Stimulated activated CD4-positive, alpha-beta T cell treated with anti-CD3 and anti-CD28 coated beads, TNF-alpha, amount 100 ng/mL, for 4 hours (primary cell): ENCODE measurements at regions not wholly inside any gene's neighbourhood (a gene's known extent, or its start where the extent isn't known, plus 50 kb on each side); places are given as distances from the start of the nearest gene placed in this dataset.
"Not testable (repeated sequence)": the region's sequence is repeated elsewhere in the genome, so short reads cannot be mapped to it uniquely, and the experiment has no call there.

Source experiments
- DNase-seq, 3 experiments: peaks; one replicate each; pipeline ENCODE4 v3.0.0-alpha.2; 2020; ENCODE audit warnings: low read depth in 3 of 3

DNA sequence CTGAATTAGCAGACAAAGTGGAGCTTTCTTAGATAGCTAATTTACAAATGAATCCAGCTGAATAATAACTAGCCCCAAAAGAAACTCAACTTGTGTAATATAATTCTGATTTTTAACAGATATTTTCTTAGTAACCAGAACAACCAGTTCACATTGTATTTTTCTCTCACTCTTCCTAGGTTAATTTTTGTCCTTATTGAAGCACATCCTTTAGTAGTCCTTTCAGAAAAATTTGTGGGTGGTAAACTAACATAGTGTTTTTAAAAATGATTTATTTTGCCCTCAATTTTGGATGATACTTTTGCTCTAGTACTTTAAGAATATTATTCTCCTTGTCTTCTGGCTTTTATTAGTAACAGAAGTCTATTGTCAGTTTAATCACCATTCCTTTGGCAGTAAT lies 190.6 kb upstream of the SLC39A10 start:
- DNase-seq = no peak

GRCh38 chr2:195461010-195461409 lies 196.0 kb upstream of the SLC39A10 start:
- DNase-seq = no peak

- DNase-seq = no peak
Observed at GRCh38 chr2:195458936-195459335, 198.1 kb upstream of the SLC39A10 start.

- no peak for DNase-seq
Observed at GRCh38 chr2:195457873-195458272, 199.2 kb upstream of the SLC39A10 start.

- DNase-seq = no peak
Observed at GRCh38 chr2:195456771-195457170, 200.3 kb upstream of the SLC39A10 start.

DNA sequence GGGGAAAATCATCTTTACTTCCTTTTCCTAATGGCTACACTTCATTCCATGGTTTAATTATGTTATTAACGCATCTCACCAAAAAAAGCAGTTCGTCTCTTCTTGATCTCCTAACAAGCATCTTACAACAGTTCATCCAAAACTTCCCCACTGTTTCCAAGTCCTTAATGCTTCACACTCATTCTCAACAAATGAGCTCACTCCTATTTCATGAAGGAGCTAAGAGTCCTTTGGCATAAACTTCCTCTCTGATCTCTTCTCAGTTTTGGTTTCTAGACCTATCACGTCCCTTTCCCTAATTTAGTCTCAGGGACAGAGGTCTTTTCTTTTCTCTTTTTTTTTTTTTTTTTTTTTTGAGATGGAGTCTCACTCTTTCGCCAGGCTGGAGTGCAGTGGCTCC lies 205.9 kb upstream of the SLC39A10 start:
- DNase-seq = no peak

DNA sequence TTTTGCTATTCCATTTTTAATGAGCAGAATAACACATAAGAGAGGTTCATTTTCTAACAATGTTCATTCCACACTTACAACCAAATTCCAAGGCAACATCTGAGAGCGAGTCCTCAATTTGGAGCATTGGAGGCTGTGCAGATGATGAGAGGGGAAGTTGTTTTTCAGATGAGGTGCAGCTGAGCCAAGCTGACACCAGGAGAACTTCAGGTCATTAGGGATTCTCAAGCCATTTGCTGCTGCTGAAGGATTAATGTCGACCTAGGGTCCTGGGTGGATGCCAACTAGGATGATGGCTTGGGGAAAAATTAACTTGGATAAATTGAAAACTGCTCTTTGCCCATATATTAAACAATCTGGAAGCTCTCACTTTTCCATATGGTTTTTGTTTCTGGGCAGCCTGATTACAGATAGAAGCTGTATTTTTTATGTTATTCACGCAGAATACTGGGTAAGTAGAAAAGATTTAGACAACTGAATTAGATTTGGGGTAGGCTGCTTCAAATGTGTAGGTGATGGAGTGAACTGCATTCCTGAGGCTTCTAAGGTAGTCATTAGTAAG lies 206.4 kb upstream of the SLC39A10 start:
- DNase-seq = no peak

DNA sequence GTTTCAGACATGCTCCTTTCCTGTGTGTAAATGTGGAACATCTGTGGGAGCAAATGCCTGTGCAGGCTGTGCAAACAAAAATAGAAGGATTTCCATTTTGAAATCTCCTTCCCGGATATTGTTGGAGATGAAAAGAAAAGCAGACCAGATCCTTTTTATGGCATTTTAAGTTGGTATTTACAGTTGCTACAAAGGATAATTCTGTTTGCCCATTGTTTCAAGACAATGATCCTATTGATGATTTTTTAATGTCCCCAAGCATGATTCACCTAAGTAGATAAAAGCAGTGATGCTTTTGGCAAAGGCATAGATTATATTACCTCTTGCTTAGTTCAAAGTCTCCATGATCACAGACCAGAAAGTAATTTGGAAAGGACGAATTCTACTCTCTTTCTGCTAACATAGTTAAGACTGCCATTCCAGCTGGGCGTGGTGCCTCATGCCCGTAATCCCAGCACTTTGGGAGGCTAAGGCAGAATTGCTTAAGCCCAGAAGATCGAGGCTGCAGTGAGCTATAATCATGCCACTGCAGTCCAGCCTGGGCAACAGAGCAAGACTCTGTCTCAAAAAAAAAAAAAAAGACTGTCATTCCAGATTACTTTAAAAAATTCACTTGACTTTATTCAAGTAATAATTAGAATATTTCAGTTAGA lies 209.6 kb upstream of the SLC39A10 start:
- no peak for DNase-seq

- no peak for DNase-seq
Observed at GRCh38 chr2:195445639-195446038, 211.4 kb upstream of the SLC39A10 start.

GRCh38 chr2:195443926-195444325 lies 213.1 kb upstream of the SLC39A10 start:
- DNase-seq = no peak

DNA sequence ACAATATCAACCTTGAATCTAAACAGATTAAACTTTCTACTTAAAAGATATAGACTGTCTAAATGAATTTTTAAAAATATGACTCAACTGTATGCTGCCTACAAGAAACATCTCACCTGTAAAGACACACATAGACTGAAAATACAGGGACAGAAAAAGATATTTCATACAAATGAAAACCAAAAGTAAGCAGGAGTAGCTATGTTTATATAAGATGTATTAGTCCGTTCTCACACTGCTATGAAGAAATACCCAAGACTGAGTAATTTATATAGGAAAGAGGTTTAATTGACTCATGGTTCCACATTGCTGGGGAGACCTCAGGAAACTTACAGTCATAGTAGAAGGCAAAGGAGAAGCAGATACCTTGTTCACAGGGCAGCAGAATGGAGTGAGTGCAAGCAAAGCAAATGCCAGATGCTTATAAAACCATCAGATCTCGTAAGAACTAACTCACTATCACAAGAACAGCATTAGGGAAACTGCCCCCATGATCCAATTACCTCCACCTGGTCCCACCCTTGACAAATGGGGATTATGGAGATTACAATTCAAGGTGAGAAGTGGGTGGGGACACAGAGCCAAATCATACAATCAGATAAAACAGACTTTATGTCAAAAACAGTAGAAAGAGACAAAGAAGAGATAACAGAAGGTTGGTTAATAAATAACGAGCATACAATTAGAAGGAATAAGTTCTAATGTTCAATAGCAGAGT lies 214.4 kb upstream of the SLC39A10 start:
- DNase-seq = no peak

DNA sequence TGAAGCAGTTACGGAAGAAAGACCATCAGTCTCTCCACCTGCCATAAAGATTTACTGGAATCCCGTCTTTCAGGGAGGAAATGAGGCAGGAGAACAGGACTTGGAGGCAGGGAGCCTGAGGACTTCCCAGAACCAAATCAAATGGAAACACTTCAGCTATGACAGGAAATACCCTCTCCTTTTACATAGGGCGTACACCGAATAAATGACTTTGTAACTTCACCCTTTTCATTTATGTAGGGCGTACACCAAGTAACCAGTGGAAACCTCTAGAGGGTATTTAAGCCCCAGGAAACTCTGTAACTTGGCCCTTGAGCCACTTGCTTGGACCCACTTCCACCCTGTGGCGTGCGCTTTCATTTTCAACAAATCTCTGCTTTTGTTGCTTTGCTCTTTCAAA lies 218.3 kb upstream of the SLC39A10 start:
- no peak for DNase-seq

DNA sequence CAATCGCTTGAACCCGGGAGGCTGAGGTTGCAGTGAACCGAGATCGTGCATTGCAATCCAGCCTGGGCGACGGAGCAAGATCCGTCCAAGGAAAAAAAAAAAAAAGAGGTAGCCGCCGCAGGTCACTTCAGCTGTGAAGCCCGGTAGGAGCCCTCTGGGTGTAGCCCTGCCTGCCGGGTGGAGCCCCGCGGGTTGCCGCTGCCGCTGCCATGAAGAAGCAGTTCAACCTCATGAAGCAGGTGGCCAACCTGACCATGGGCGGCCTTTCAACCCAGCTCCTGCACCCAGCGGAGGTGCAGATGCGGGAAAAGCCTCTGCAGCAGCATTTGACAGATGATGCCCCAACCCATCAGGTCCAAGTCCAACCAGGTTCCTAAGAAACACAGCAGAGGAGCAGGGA lies 219.5 kb upstream of the SLC39A10 start:
- DNase-seq = no peak

GRCh38 chr2:195434346-195434745 lies 222.7 kb upstream of the SLC39A10 start:
- no peak for DNase-seq

GRCh38 chr2:195433729-195434128 lies 223.3 kb upstream of the SLC39A10 start:
- DNase-seq = not testable (repeated sequence)

DNA sequence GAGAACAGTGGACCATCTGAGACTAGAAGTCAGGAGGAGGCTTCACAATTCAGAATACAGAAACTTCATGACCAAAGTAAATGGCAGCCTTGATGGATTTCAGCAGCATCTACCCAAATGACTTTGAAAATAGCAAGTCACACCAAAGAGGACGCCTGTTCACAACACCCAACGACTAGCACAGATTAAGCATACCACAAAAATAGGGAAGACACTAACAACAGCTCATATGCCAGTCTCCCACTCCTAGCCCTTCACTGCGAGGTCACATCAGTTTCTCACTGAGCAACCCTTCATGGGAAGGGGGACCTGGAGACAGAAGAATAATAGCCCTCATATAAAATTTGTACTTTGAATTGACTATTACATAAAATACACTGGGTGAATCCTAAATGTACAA lies 228.4 kb upstream of the SLC39A10 start:
- DNase-seq = no peak

DNA sequence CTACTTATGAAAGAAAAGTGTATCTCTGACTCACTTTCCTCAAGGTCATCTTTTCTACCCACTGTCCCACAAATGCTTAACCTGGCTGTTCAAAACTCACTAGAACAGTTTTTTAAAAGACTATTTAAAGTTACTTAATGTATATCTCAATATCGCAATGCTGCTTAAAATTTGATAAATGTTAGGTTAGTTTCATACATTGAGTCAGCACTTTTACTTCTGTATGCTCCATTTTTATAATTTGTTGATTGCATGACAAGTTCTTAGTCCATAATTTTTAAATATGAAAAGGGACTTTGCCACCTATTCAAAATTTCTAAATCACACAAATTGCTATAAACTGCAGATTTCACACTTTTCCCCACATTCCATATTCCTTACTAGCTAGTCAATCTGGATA lies 231.7 kb upstream of the SLC39A10 start:
- DNase-seq = no peak

- DNase-seq = no peak
Observed at GRCh38 chr2:195419033-195419432, 238.0 kb upstream of the SLC39A10 start.

DNA sequence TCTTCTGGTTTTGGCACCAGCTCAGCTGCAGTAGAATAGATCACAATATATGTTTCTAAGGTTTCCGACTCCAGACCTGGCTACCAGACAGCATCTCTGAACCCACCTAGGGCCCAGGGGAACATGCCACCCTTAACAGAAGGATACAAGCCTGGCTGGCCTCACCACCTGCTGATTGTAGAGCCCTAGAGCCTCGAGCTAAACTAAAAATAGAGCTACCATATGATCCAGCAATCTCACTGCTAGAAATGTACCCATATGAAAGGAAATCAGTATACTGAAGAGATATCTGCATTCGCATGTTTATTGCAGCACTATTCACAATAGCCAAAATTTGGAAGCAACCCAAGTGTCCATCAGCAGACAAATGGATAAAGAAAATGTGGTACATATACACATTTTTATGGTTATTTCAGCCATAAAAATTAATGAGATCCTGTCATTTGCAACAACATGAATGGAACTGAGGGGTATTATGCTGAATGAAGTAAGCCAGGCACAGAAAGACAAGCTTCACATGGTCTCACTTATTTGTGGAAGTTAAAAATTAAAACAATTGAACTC lies 242.4 kb upstream of the SLC39A10 start:
- DNase-seq = no peak

- DNase-seq = no peak
Observed at GRCh38 chr2:195413944-195414343, 243.1 kb upstream of the SLC39A10 start.

DNA sequence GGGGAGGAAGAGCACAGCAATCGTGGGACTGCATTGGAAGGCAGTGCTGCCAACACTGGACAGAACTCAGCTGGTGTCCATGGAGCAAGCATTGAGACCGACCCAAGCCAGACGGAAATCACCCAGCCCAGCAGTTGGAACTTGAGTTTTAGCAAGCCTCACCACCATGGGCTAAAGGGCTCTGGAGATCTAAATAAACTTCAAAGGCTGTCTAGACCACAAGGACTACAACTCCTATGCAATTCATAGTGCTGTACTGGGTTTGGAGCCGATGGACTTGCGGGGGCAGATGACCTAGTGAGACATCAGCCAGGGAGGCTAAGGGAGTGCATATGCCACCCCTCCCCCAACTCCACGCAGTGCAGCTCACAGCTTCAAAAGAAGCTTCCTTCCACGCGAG lies 243.6 kb upstream of the SLC39A10 start:
- DNase-seq = no peak

DNA sequence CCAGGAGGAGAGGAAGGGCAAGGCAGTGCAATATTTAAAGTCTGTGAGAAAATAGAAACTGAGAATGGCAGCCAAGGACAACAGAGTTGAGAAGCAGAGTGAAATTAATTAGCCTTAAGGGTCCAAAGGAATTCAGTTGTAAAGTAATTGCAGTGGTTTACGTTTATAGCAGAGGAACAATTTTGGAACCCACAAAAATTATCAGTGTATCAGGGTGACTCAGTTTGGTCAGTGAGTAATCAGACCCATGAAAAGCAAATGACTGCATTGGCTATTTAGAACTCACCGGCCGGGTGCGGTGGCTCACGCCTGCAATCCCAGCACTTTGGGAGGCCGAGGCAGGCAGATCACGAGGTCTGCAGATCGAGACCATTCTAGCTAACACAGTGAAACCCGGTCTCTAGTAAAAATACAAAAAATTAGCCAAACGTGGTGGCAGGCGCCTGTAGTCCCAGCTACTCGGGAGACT lies 245.8 kb upstream of the SLC39A10 start:
- DNase-seq = no peak
